Mucosa of descending colon (tissue), 3 donors: ENCODE measurements at regions not wholly inside any gene's neighbourhood (a gene's known extent, or its start where the extent isn't known, plus 50 kb on each side); places are given as distances from the start of the nearest gene placed in this dataset.

Source experiments
- ATAC-seq: fragments of 200-7000 bp; cut with Tn5 transposase; one replicate; pipeline ENCODE4 v1.9.1; 2020; ENCODE audit warnings: mild to moderate bottlenecking, moderate library complexity
- DNase-seq, 3 donors: peaks; one replicate each; pipeline ENCODE4 v3.0.0-alpha.2; 2020
- H3K36me3 ChIP-seq: fragments of 200-600 bp; one replicate; pipeline ENCODE4 v1.8.0; 2021; ENCODE audit warnings: low read depth, mild to moderate bottlenecking
- H3K4me1 ChIP-seq: fragments of 200-600 bp; one replicate; pipeline ENCODE4 v1.8.0; 2021; ENCODE audit warnings: low read depth, mild to moderate bottlenecking
- H3K4me3 ChIP-seq: fragments of 200-600 bp; one replicate; pipeline ENCODE4 v1.8.0; 2021; ENCODE audit warnings: mild to moderate bottlenecking
- H3K9me3 ChIP-seq: fragments of 200-600 bp; one replicate; pipeline ENCODE4 v1.8.0; 2021; ENCODE audit warnings: mild to moderate bottlenecking
- intact Hi-C, 2 donors: fragments of 100-400 bp; cut with DNase I in 1 of 2; cut with micrococcal nuclease in 1 of 2; formaldehyde crosslinking; loops; one replicate each; pipeline versions ENCODE4 v1.11.0 to v1.11.1; 2022; cut with DNase I, micrococcal nuclease
- TF ChIP-seq, protein P1 (sequence below): fragments of 200-600 bp; IDR thresholded peaks from one replicate; pipeline ENCODE4 v1.8.0; 2022; ENCODE audit warnings: antibody characterized with exemption, mild to moderate bottlenecking
- donor health status: DM: no; HTN: no; CAD: no; lungs with moderate emphysema.
- donor health status: DM: no; HTN: no; CAD: no.
- donor health status: DM: no; HTN: yes; CAD: no.

DNA sequence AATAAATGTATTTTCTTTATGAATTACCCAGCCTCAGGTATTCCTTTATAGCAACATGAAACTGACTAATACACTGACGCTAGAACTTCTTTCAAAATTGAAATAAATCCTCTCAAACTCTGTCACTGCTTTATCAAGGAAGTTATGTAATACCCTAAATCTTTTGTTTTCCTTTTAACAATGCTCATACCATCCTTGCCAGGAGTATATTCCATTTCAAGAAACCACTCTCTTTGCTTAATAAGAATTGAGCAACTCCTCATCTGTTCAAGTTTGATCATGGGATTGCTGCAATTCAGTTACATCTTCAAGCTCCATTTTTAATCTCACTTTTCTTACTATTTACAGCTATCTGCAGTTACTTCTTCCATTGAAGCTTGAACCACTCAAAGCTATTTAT is 707.6 kb upstream of the MARCKS start:
- TF ChIP-seq, protein P1, sequence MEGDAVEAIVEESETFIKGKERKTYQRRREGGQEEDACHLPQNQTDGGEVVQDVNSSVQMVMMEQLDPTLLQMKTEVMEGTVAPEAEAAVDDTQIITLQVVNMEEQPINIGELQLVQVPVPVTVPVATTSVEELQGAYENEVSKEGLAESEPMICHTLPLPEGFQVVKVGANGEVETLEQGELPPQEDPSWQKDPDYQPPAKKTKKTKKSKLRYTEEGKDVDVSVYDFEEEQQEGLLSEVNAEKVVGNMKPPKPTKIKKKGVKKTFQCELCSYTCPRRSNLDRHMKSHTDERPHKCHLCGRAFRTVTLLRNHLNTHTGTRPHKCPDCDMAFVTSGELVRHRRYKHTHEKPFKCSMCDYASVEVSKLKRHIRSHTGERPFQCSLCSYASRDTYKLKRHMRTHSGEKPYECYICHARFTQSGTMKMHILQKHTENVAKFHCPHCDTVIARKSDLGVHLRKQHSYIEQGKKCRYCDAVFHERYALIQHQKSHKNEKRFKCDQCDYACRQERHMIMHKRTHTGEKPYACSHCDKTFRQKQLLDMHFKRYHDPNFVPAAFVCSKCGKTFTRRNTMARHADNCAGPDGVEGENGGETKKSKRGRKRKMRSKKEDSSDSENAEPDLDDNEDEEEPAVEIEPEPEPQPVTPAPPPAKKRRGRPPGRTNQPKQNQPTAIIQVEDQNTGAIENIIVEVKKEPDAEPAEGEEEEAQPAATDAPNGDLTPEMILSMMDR: no peak
- Histone ChIP-seq H3K4me3 (no peak overlapping the region), H3K36me3 (no peaks in the 10 kb centered on the region), H3K4me1 (peaks cover 6% of the 10 kb centered on the region), H3K9me3 (no peaks in the 10 kb centered on the region)
- intact Hi-C loops: no loop called here
- no peak for ATAC-seq
- no peak for DNase-seq

DNA sequence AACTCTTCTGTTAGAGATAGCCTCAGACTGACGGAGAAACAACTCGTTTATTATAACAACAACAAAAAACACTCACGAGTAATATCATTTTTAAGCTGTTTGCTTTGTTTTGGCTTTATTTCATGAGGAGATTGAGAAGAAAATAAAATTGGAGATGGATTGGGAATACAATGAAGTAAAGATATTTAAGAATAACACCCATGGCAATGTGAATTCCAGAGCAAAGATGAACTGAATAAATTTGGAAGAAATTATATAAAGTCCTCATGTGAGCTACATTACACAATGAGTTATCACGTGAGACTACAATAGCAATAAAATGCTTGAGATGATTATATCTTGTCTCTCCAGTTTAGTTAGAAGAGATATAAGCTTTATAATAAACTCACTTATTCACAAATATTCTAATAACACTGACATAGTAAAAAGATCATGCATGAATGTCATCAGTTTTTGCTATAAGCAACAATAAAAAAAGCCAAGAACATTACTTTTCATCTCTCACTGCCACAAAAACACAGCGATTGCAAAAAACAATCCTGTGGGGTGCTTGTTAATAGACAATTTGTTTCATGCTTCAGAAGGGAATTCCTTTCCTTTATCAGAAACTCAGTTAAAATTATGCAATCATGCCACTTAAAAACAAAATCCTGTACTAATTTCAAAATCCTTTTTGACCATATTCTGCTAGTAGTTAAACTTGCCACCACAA is 696.7 kb upstream of the MARCKS start:
- intact Hi-C loops: no loop called here
- DNase-seq (no peak), ATAC-seq (no peak)
- no peaks in the 10 kb centered on the region for H3K4me1 ChIP-seq
- TF ChIP-seq, protein P1: no peak
- no peaks in the 10 kb centered on the region for H3K36me3 ChIP-seq
- H3K9me3 ChIP-seq: no peaks in the 10 kb centered on the region
- H3K4me3 ChIP-seq: no peak overlapping the region

DNA sequence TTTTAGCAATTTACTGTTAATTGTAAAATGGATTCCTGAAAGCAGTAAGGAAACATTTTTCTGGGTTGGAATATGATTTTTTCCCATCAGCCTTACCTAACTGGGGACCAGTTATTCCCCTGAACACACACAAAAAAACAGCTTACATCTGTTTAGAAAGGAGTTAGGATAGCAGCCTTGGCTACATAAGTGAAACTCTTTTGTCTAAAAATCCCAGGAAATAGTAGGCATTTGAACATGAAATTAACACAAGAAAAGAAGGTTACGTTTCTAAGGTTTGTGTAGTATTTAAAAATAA is 696.2 kb upstream of the MARCKS start:
- no peak overlapping the region for H3K4me3 ChIP-seq
- TF ChIP-seq, protein P1: no peak
- no peaks in the 10 kb centered on the region for H3K9me3 ChIP-seq
- intact Hi-C loops: no loop called here
- no peaks in the 10 kb centered on the region for H3K36me3 ChIP-seq
- no peak for ATAC-seq
- H3K4me1 ChIP-seq: no peaks in the 10 kb centered on the region
- DNase-seq: no peak

DNA sequence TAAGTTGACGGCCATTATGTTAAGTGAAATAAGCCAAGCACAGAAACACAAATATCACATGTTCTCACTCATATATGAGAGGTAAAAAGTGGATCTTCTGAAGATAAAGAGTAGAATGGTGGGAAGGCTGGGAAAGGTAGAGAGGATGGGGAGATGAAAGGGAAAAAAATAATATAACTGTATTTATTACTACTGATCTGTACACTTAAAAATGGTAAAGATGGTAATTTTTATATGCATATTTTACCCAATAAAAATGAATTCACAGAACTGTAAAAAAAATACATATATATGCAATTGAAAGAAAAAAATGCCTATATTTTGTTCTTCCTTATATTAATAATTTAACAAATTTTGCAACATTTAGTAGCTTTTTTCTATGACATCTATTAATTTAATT is 694.4 kb upstream of the MARCKS start:
- no peak for ATAC-seq
- TF ChIP-seq, protein P1: no peak
- H3K4me3 ChIP-seq: no peak overlapping the region
- no peaks in the 10 kb centered on the region for H3K4me1 ChIP-seq
- intact Hi-C loops: no loop called here
- no peaks in the 10 kb centered on the region for H3K36me3 ChIP-seq
- no peak for DNase-seq
- no peaks in the 10 kb centered on the region for H3K9me3 ChIP-seq

DNA sequence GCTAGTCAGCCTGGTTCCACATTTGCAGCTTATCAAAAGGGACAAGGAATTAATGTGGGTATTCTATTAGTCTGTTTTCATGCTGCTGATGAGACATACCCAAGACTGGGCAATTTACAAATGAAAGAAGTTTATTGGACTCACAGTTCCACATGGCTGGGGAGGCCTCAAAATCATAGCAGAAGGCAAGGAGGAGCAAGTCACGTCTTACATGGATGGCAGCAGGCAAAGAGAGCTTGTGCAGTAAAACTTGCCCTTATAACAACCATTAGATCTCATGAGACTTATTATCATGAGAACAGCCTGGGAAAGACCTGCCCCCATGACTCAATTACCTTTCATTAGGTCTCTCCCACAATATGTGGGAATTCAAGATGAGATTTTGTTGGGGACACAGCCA is 689.1 kb upstream of the MARCKS start:
- no peaks in the 10 kb centered on the region for H3K4me1 ChIP-seq
- H3K4me3 ChIP-seq: no peak overlapping the region
- intact Hi-C loops: no loop called here
- H3K9me3 ChIP-seq: no peaks in the 10 kb centered on the region
- no peaks in the 10 kb centered on the region for H3K36me3 ChIP-seq
- no peak for ATAC-seq
- DNase-seq: no peak
- TF ChIP-seq, protein P1: no peak

DNA sequence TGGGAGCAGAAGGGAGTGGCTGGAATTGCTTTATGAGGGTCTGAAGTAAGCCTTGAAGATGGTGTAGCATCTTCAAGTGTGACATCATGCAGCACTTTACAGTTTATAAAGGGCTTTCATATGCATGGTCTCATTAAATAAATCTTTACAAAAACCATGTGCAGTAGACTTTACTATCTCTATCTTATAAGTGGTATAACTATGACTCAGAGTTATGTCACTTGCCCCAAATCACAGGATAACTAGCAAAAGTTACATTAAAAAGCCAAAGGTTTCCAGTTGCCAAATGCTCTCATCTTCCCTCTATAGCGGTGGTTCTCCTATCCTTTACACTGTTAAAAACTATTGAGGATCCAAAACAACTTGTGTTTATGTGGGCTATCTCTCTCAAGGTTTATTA is 687.7 kb upstream of the MARCKS start:
- no peaks in the 10 kb centered on the region for H3K36me3 ChIP-seq
- DNase-seq (no peak), ATAC-seq (no peak)
- H3K4me1 ChIP-seq: no peaks in the 10 kb centered on the region
- no peaks in the 10 kb centered on the region for H3K9me3 ChIP-seq
- TF ChIP-seq, protein P1: no peak
- intact Hi-C loops: no loop called here
- H3K4me3 ChIP-seq: no peak overlapping the region
